Erythroblast (primary cell): ENCODE measurements at regions not wholly inside any gene's neighbourhood (a gene's known extent, or its start where the extent isn't known, plus 50 kb on each side); places are given as distances from the start of the nearest gene placed in this dataset.

Experiments used
- GATA1 ChIP-seq: IDR thresholded peaks from 2 replicates; pipeline ENCODE4 v1.6.1; 2011; ENCODE audit warnings: low read depth, mild to moderate bottlenecking, control low read depth, low read length, moderate library complexity
- POLR2A ChIP-seq: IDR thresholded peaks from 2 replicates; pipeline ENCODE4 v1.6.1; 2011; ENCODE audit warnings: mild to moderate bottlenecking, low read length

DNA sequence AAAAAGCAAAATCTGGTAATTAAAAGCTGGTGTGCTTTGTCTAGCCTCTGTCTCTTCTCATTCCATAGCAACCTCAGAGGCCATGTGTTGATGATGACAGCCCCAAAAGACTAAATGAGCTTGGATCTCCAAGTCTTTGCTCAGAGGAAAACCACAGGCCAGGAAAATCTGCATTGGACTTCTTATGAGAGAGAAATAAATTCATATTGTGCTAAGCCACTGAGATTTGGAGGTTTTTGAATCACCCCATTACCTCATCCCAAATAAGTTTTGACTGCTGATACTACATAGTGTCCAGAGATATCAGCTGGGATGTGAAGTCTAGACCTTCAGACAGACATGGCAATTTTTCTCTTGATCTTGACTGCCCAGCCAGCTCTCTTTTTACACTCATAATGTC lies 178.6 kb upstream of the DIPK2B start:
- no peak for TF ChIP-seq POLR2A
- no peak for TF ChIP-seq GATA1
